WTC11 (cell line): ENCODE measurements at regions not wholly inside any gene's neighbourhood (a gene's known extent, or its start where the extent isn't known, plus 50 kb on each side); places are given as distances from the start of the nearest gene placed in this dataset.

Source experiments
- CTCF ChIP-seq: fragments of 200-600 bp; IDR thresholded peaks from 2 replicates; pipeline ENCODE4 v1.8.0; 2022; ENCODE audit warnings: antibody characterized with exemption
- FOXJ3 ChIP-seq: sonication (generic); formaldehyde crosslinking; IDR thresholded peaks from 2 replicates; pipeline ENCODE4 v1.9.0; 2021; ENCODE audit warnings: missing genetic modification reagents, mild to moderate bottlenecking, borderline replicate concordance
- PRRX2 ChIP-seq: fragments of 250-450 bp; sonication (Bioruptor Pico); IDR thresholded peaks from 2 replicates; pipeline ENCODE4 v1.8.0; 2021; ENCODE audit warnings: mild to moderate bottlenecking
- TEAD4 ChIP-seq: sonication (generic); formaldehyde crosslinking; IDR thresholded peaks from 2 replicates; pipeline ENCODE4 v1.8.0; 2022; ENCODE audit warnings: mild to moderate bottlenecking, missing genetic modification reagents
- ZBTB21 ChIP-seq: sonication (generic); formaldehyde crosslinking; IDR thresholded peaks from 2 replicates; pipeline ENCODE4 v1.8.1; 2023; ENCODE audit warnings: mild to moderate bottlenecking, missing genetic modification reagents, borderline replicate concordance
- ZBTB43 ChIP-seq: sonication (generic); formaldehyde crosslinking; IDR thresholded peaks from 2 replicates; pipeline ENCODE4 v1.8.1; 2023; ENCODE audit warnings: mild to moderate bottlenecking, missing genetic modification reagents
- ZNF138 ChIP-seq: sonication (generic); formaldehyde crosslinking; conservative IDR thresholded peaks from 2 replicates; pipeline ENCODE4 v1.8.1; 2022; ENCODE audit warnings: mild to moderate bottlenecking, moderate library complexity, missing genetic modification reagents

- TF ChIP-seq ZNF138: no peak
- TF ChIP-seq ZBTB43 (CRISPR knock-in tag): no peak
- no peak for TF ChIP-seq CTCF
- no peak for TF ChIP-seq ZBTB21 (CRISPR knock-in tag)
- no peak for TF ChIP-seq FOXJ3
- TF ChIP-seq PRRX2 (CRISPR knock-in tag): no peak
- no peak for TF ChIP-seq TEAD4
These were observed 197.2 kb downstream of the CYP26B1 start for GRCh38 chr2:71950256-71951082.
